HFFc6 (cell line): ENCODE measurements at regions not wholly inside any gene's neighbourhood (a gene's known extent, or its start where the extent isn't known, plus 50 kb on each side); places are given as distances from the start of the nearest gene placed in this dataset.
"Not testable (repeated sequence)": the region's sequence is repeated elsewhere in the genome, so short reads cannot be mapped to it uniquely, and the experiment has no call there.

ENCODE experiments used
- DNase-seq: peaks from one replicate; pipeline ENCODE4 v3.0.0-alpha.2; 2018
- H3K27ac Mint-ChIP-seq: 2 replicates; pipeline ENCODE4 v1.8.0; 2020; ENCODE audit warnings: mild to moderate bottlenecking, mixed read lengths
- H3K27me3 Mint-ChIP-seq: 2 replicates; pipeline ENCODE4 v1.8.0; 2021; ENCODE audit warnings: mild to moderate bottlenecking, moderate library complexity, mixed read lengths; ENCODE audit not compliant: insufficient read depth
- H3K36me3 Mint-ChIP-seq: 2 replicates; pipeline ENCODE4 v1.8.0; 2021; ENCODE audit warnings: low read depth, mixed read lengths
- H3K4me1 Mint-ChIP-seq: 2 replicates; pipeline ENCODE4 v1.8.0; 2020; ENCODE audit warnings: low read depth, mixed read lengths
- H3K4me3 Mint-ChIP-seq: 2 replicates; pipeline ENCODE4 v1.8.0; 2020; ENCODE audit warnings: mild to moderate bottlenecking, moderate library complexity, mixed read lengths
- H3K9me3 Mint-ChIP-seq: 2 replicates; pipeline ENCODE4 v1.8.0; 2020; ENCODE audit warnings: mild to moderate bottlenecking, mixed read lengths
- TF ChIP-seq, protein P1 (sequence below): fragments of 200-600 bp; sonication (generic); IDR thresholded peaks from 2 replicates; pipeline ENCODE4 v1.5.0; 2021; ENCODE audit warnings: antibody characterized with exemption, mild to moderate bottlenecking

DNA sequence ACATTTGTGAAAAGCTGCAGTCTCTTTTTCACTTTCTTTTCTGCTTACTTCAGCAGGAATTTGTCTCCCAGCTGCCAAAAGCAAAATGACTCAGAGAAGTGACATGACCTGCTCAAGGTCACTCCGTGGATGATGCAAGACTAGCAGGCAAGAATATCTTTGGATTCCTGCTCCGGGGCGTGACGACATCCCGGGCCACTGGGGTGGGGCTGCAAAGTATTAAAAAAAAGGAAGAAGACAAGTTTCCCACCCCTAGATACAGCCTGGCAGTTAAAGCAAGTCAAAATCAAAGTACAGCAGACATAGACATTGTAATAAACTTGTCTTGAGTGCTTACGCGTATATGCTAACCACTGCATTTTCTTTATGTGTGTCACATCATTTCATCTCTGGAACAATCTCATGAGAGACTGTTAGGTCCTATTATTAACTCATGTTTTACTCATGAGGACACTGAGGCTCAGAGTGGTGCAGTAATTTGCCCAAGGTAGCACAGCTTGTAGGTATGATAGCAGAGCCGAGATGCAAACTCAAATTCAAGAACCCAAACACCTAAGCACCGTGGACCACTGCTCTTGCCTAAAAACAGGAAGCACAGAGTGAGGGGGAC is 485.2 kb upstream of the PROK2 start:
- H3K4me1 Mint-ChIP-seq, result peaks cover 56% of the 10 kb centered on the region

DNA sequence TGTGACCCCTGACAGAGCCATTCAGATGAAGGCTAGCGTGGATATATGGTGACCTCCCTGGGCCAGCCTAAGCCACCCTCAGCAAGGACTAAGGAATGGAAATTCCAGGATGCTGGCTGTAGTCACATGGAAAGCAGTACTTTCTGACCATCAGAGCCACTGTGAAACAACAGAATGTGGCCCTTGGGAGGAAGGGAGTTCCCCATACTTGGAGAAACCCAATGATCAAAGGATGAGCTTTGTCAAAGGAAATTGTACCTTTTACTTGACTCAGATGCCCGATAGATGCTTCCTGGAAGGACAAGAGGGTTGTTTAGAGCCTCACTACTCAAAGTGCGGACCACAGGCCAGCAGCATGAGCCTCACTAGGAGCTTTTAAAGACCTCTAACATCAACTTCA is 484.5 kb upstream of the PROK2 start:
- Mint-ChIP-seq H3K4me1 (peaks cover 49% of the 10 kb centered on the region), H3K27ac (peak overlapping the region; percentile 72), H3K9me3 (no peaks in the 10 kb centered on the region)

More for the DNA sequence above, 485.2 kb upstream of the PROK2 start:
- no peaks in the 10 kb centered on the region for H3K9me3 Mint-ChIP-seq
- DNase-seq, result peak; percentile 89
- H3K36me3 Mint-ChIP-seq, result no peaks in the 10 kb centered on the region
- TF ChIP-seq, protein P1, sequence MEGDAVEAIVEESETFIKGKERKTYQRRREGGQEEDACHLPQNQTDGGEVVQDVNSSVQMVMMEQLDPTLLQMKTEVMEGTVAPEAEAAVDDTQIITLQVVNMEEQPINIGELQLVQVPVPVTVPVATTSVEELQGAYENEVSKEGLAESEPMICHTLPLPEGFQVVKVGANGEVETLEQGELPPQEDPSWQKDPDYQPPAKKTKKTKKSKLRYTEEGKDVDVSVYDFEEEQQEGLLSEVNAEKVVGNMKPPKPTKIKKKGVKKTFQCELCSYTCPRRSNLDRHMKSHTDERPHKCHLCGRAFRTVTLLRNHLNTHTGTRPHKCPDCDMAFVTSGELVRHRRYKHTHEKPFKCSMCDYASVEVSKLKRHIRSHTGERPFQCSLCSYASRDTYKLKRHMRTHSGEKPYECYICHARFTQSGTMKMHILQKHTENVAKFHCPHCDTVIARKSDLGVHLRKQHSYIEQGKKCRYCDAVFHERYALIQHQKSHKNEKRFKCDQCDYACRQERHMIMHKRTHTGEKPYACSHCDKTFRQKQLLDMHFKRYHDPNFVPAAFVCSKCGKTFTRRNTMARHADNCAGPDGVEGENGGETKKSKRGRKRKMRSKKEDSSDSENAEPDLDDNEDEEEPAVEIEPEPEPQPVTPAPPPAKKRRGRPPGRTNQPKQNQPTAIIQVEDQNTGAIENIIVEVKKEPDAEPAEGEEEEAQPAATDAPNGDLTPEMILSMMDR, result no peak
- H3K27ac Mint-ChIP-seq, result peak overlapping the region; percentile 72
- H3K4me3 Mint-ChIP-seq, result peak overlapping the region; percentile 26
- peaks cover 5% of the 10 kb centered on the region for H3K27me3 Mint-ChIP-seq

DNA sequence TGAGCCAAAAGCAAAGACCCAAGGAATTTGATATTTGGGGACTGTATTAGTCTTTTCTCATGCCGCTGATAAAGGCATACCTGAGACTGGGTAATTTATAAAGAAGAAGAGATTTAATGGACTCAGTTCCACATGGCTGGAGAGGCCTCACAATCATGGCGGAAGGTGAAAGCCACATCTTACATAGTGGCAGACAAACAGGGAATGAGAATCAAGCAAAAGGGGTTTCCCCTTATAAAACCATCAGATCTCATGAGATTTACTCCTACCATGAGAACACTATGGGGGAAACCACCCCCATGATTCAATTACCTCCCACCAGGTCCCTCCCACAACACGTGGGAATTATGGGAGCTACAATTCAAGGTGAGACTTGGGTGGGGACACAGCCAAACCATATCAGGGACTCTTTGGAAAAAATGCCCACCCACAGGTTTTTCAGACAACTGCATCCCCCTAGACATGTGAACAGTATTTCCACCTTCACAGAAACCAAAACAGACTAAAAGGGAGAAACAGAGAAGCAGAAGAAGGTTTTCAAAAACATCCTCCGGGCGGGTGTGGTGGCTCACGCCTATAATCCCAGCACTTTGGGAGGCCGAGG is 482.1 kb upstream of the PROK2 start:
- H3K27me3 Mint-ChIP-seq, result peaks cover 19% of the 10 kb centered on the region
- not testable (repeated sequence) for H3K4me3 Mint-ChIP-seq, H3K36me3 Mint-ChIP-seq, H3K9me3 Mint-ChIP-seq, H3K27ac Mint-ChIP-seq, DNase-seq
- peaks cover 25% of the 10 kb centered on the region for H3K4me1 Mint-ChIP-seq

More for the DNA sequence above, 484.5 kb upstream of the PROK2 start:
- peaks cover 6% of the 10 kb centered on the region for H3K27me3 Mint-ChIP-seq
- DNase-seq, result no peak
- H3K36me3 Mint-ChIP-seq, result no peaks in the 10 kb centered on the region
- TF ChIP-seq, protein P1, result no peak
- 0 out of 2 replicates have a peak overlapping the region, but pooled peaks have one; percentile 16 for H3K4me3 Mint-ChIP-seq

DNA sequence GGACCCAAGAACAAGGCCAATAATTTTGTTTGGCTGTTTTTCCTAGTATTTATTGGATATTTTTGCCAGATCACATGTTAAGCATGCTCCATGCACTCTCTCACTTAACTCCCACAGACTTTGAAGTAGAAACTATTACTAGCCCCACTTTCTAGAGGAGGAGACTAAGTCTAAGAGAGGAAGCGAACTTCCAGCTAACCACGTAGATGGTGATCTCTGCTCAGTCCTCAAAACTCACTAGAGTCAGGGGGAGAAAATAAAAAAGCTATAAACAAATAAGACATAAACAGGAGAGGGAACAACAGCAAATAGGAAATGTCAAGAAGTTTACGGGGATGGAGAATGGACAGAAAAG is 481.0 kb upstream of the PROK2 start:
- Mint-ChIP-seq H3K27me3 (peaks cover 19% of the 10 kb centered on the region), H3K4me3 (no peak overlapping the region), H3K27ac (no peak overlapping the region), H3K36me3 (no peaks in the 10 kb centered on the region), H3K9me3 (no peaks in the 10 kb centered on the region), H3K4me1 (peaks cover 26% of the 10 kb centered on the region)
- DNase-seq, result no peak
- TF ChIP-seq, protein P1, result no peak

DNA sequence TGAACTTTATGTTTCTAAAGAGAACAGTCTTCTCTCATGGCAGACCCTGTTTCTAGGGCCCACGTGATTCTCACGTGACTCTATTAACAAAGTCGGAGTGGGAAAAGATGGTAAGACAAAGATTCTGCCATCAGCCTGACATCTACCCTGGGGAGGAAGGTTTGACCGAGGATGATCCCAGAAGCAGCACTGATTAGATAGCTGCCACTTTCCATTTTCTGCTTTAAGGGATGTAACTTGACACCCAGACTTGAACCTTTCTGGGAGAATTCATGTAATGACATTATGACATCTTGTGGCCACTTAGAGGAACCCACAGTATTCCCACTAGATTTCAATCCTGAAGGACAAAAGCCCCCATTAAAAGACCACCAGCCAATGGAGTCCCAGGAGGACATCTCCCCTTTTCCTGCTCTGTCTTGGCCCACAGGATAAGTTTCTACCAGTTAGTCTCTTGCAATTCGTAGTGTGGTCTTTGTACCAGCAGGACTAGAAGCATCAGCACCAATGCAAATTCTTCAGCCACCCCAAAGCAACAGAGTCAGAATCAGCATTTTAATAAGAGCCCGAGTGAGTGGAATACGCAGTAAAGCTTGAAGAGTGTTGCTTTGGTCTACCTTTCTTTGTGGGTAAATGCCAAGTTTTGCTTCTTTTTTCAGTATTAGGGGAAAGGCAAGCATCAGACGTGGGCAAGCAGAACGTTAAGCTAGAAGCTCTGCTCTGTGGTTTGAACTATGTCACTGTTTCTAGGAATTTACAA is 480.5 kb upstream of the PROK2 start:
- H3K36me3 Mint-ChIP-seq, result no peaks in the 10 kb centered on the region
- peaks cover 22% of the 10 kb centered on the region for H3K4me1 Mint-ChIP-seq
- no peak overlapping the region for H3K4me3 Mint-ChIP-seq
- DNase-seq, result no peak
- no peak overlapping the region for H3K27ac Mint-ChIP-seq
- TF ChIP-seq, protein P1, result peak; percentile 69
- H3K9me3 Mint-ChIP-seq, result no peaks in the 10 kb centered on the region
- H3K27me3 Mint-ChIP-seq, result peaks cover 19% of the 10 kb centered on the region
